Upper lobe of right lung (tissue), 1 donor: ENCODE measurements at regions not wholly inside any gene's neighbourhood (a gene's known extent, or its start where the extent isn't known, plus 50 kb on each side); places are given as distances from the start of the nearest gene placed in this dataset.

Source experiments
- ATAC-seq: fragments of 200-7000 bp; cut with Tn5 transposase; one replicate; pipeline ENCODE4 v1.9.1; 2020; ENCODE audit warnings: mild to moderate bottlenecking, moderate library complexity
- DNase-seq: peaks from one replicate; pipeline ENCODE4 v3.0.0-alpha.2; 2020
- H3K27ac ChIP-seq: fragments of 200-600 bp; one replicate; pipeline ENCODE4 v1.8.0; 2022
- H3K27me3 ChIP-seq: fragments of 200-600 bp; one replicate; pipeline ENCODE4 v1.8.0; 2022; ENCODE audit warnings: mild to moderate bottlenecking
- H3K36me3 ChIP-seq: fragments of 200-600 bp; one replicate; pipeline ENCODE4 v1.8.0; 2022
- H3K4me1 ChIP-seq: fragments of 200-600 bp; one replicate; pipeline ENCODE4 v1.8.0; 2022
- H3K4me3 ChIP-seq: fragments of 200-600 bp; one replicate; pipeline ENCODE4 v1.8.0; 2022; ENCODE audit warnings: mild to moderate bottlenecking
- H3K9me3 ChIP-seq: fragments of 200-600 bp; one replicate; pipeline ENCODE4 v1.8.0; 2022
- CTCF ChIP-seq: fragments of 200-600 bp; IDR thresholded peaks from one replicate; pipeline ENCODE4 v1.8.0; 2022; ENCODE audit warnings: antibody characterized with exemption
- intact Hi-C: fragments of 100-400 bp; cut with DNase I; formaldehyde crosslinking; loops from one replicate; pipeline ENCODE4 v1.11.0; 2022
- donor health status: DM: no; HTN: yes; CAD: no; lungs with severe emphysema.

- no peak overlapping the region for H3K27ac ChIP-seq
- ATAC-seq (peak; percentile 43), DNase-seq (no peak)
- intact Hi-C loops: no loop called here
- no peaks in the 10 kb centered on the region for H3K9me3 ChIP-seq
- no peak overlapping the region for H3K4me3 ChIP-seq
- H3K4me1 ChIP-seq: no peaks in the 10 kb centered on the region
- no peaks in the 10 kb centered on the region for H3K27me3 ChIP-seq
- no peak for TF ChIP-seq CTCF
- H3K36me3 ChIP-seq: no peaks in the 10 kb centered on the region
These were observed 182.5 kb upstream of the TBL1X start for GRCh38 chrX:9282325-9282724.

- DNase-seq (no peak), ATAC-seq (no peak)
- intact Hi-C loops: no loop called here
- Histone ChIP-seq H3K9me3 (no peaks in the 10 kb centered on the region), H3K27me3 (no peaks in the 10 kb centered on the region), H3K36me3 (no peaks in the 10 kb centered on the region), H3K4me1 (no peaks in the 10 kb centered on the region), H3K27ac (no peak overlapping the region), H3K4me3 (no peak overlapping the region)
- TF ChIP-seq CTCF: no peak
These were observed 179.5 kb upstream of the TBL1X start for GRCh38 chrX:9285342-9285771.

GRCh38 chrX:9286234-9286633 is 178.6 kb upstream of the TBL1X start:
- no peak for TF ChIP-seq CTCF
- Histone ChIP-seq H3K9me3 (no peaks in the 10 kb centered on the region), H3K27ac (no peak overlapping the region), H3K4me1 (no peaks in the 10 kb centered on the region), H3K4me3 (no peak overlapping the region), H3K27me3 (no peaks in the 10 kb centered on the region), H3K36me3 (no peaks in the 10 kb centered on the region)
- no peak for DNase-seq
- peak; percentile 73 for ATAC-seq
- intact Hi-C loops: no loop called here

GRCh38 chrX:9291629-9292028 is 173.2 kb upstream of the TBL1X start:
- no peak for DNase-seq
- Histone ChIP-seq H3K27ac (no peak overlapping the region), H3K4me1 (no peaks in the 10 kb centered on the region), H3K36me3 (no peaks in the 10 kb centered on the region), H3K27me3 (no peaks in the 10 kb centered on the region), H3K4me3 (no peak overlapping the region), H3K9me3 (no peaks in the 10 kb centered on the region)
- intact Hi-C loops: no loop called here
- no peak for ATAC-seq
- no peak for TF ChIP-seq CTCF

GRCh38 chrX:9293051-9293496 is 171.8 kb upstream of the TBL1X start:
- Histone ChIP-seq H3K36me3 (no peaks in the 10 kb centered on the region), H3K27ac (no peak overlapping the region), H3K27me3 (no peaks in the 10 kb centered on the region), H3K4me1 (no peaks in the 10 kb centered on the region), H3K9me3 (no peaks in the 10 kb centered on the region), H3K4me3 (no peak overlapping the region)
- TF ChIP-seq CTCF: no peak
- ATAC-seq (no peak), DNase-seq (no peak)
- intact Hi-C loops: no loop called here

- TF ChIP-seq CTCF: no peak
- ATAC-seq (no peak), DNase-seq (no peak)
- H3K36me3 ChIP-seq: no peaks in the 10 kb centered on the region
- H3K27ac ChIP-seq: no peak overlapping the region
- intact Hi-C loops: no loop called here
- H3K4me3 ChIP-seq: no peak overlapping the region
- H3K27me3 ChIP-seq: no peaks in the 10 kb centered on the region
- H3K4me1 ChIP-seq: no peaks in the 10 kb centered on the region
- H3K9me3 ChIP-seq: no peaks in the 10 kb centered on the region
These were observed 171.0 kb upstream of the TBL1X start for GRCh38 chrX:9293903-9294302.
